SK-N-SH (cell line): ENCODE measurements at regions not wholly inside any gene's neighbourhood (a gene's known extent, or its start where the extent isn't known, plus 50 kb on each side); places are given as distances from the start of the nearest gene placed in this dataset.

ENCODE experiments used
- CTCF ChIA-PET: fragments of 300-600, 350-600 bp; formaldehyde crosslinking; extraction: SDS; loops from one replicate; lab custom pipeline; 2021; lab: Yijun Ruan, JAX
- POLR2A ChIA-PET: fragments of 350-600 bp; sonication (Branson Sonifier 250); formaldehyde crosslinking; extraction: SDS; loops from one replicate; lab custom pipeline; 2020; ENCODE audit warnings: antibody characterized with exemption, inconsistent platforms; lab: Yijun Ruan, JAX
- DNase-seq: peaks from one replicate; pipeline ENCODE4 v3.0.0; 2012
- H2AFZ ChIP-seq: fragments of 200-600 bp; sonication (generic); 2 replicates; pipeline ENCODE4 v1.8.1; 2016; ENCODE audit warnings: antibody characterized with exemption, mild to moderate bottlenecking, low read depth
- H3F3A ChIP-seq: fragments of 200-600 bp; sonication (generic); replicated peaks from 2 replicates; pipeline ENCODE3; 2016; ENCODE audit warnings: antibody characterized with exemption, mild to moderate bottlenecking; ENCODE audit not compliant: insufficient read depth
- H3K27ac ChIP-seq, 2 experiments: fragments of 200-500 bp in 1 of 2; fragments of 200-600 bp in 1 of 2; sonication (Bioruptor generic) in 1 of 2; sonication (generic), shearing (Covaris generic) in 1 of 2; 2 replicates each; pipeline versions ENCODE4 v1.5.1 to v1.6.1; 2014 to 2016; ENCODE audit warnings: low read depth in 2 of 2, inconsistent platforms in 1 of 2, low read length in 1 of 2, mild to moderate bottlenecking in 1 of 2, mixed read lengths in 1 of 2
- H3K27me3 ChIP-seq: fragments of 200-600 bp; sonication (generic), shearing (Covaris generic); 2 replicates; pipeline ENCODE4 v1.6.1; 2016; ENCODE audit warnings: mixed run types; ENCODE audit not compliant: insufficient read depth
- H3K36me3 ChIP-seq, 2 experiments: fragments of 200-500 bp in 1 of 2; fragments of 200-600 bp in 1 of 2; sonication (Bioruptor generic) in 1 of 2; sonication (generic) in 1 of 2; replicated peaks in 1 of 2; 2 replicates each; pipeline versions ENCODE3 to v1.5.1; 2014 to 2016; ENCODE audit warnings: low read length in 1 of 2, mild to moderate bottlenecking in 1 of 2; ENCODE audit not compliant: insufficient read depth in 2 of 2, control insufficient read depth in 1 of 2
- H3K4me1 ChIP-seq, 2 experiments: fragments of 200-500 bp in 1 of 2; fragments of 200-600 bp in 1 of 2; sonication (Bioruptor generic) in 1 of 2; sonication (generic), shearing (Covaris generic) in 1 of 2; 2 replicates each; pipeline versions ENCODE4 v1.5.1 to v1.6.1; 2014 to 2016; ENCODE audit warnings: low read depth in 1 of 2, low read length in 1 of 2, mixed run types in 1 of 2; ENCODE audit not compliant: insufficient read depth in 2 of 2, control insufficient read depth in 1 of 2
- H3K4me2 ChIP-seq: fragments of 200-600 bp; sonication (generic), shearing (Covaris generic); 2 replicates; pipeline ENCODE4 v1.6.1; 2017; ENCODE audit warnings: mixed run types
- H3K4me3 ChIP-seq, 2 experiments: fragments of 200-500 bp in 1 of 2; fragments of 200-600 bp in 1 of 2; sonication (Bioruptor generic) in 1 of 2; sonication (generic), shearing (Covaris generic) in 1 of 2; 2 replicates each; pipeline versions ENCODE4 v1.5.1 to v1.8.1; 2014 to 2016; ENCODE audit warnings: low read depth in 2 of 2, inconsistent platforms in 1 of 2, low read length in 1 of 2, mild to moderate bottlenecking in 1 of 2, mixed read lengths in 1 of 2, moderate library complexity in 1 of 2
- H3K79me2 ChIP-seq: fragments of 200-600 bp; sonication (generic); 2 replicates; pipeline ENCODE4 v1.8.1; 2017; ENCODE audit warnings: mild to moderate bottlenecking; ENCODE audit not compliant: insufficient read depth
- H3K9ac ChIP-seq: fragments of 200-600 bp; sonication (generic); 2 replicates; pipeline ENCODE4 v1.6.1; 2017; ENCODE audit warnings: mixed run types
- H3K9me2 ChIP-seq: fragments of 200-600 bp; sonication (generic); 2 replicates; pipeline ENCODE4 v1.6.1; 2017; ENCODE audit warnings: mixed run types
- H3K9me3 ChIP-seq: fragments of 200-600 bp; sonication (generic); 2 replicates; pipeline ENCODE4 v1.6.1; 2017; ENCODE audit warnings: mixed run types, mild to moderate bottlenecking, moderate library complexity
- H4K20me1 ChIP-seq: fragments of 200-600 bp; sonication (generic); 2 replicates; pipeline ENCODE4 v1.6.1; 2017; ENCODE audit warnings: mild to moderate bottlenecking, mixed run types; ENCODE audit not compliant: insufficient read depth
- NFIC ChIP-seq: IDR thresholded peaks from 2 replicates; pipeline ENCODE4 v1.4.0; 2012; ENCODE audit warnings: borderline replicate concordance
- PBX3 ChIP-seq: IDR thresholded peaks from 2 replicates; pipeline ENCODE4; 2012
- RAD21 ChIP-seq: IDR thresholded peaks from 2 replicates; pipeline ENCODE4 v1.6.1; 2012; ENCODE audit warnings: mild to moderate bottlenecking, low read length
- RFX5 ChIP-seq: IDR thresholded peaks from 2 replicates; pipeline ENCODE4 v1.6.1; 2012; ENCODE audit warnings: mild to moderate bottlenecking, improper control_type of control experiment, low read length
- TAF1 ChIP-seq: IDR thresholded peaks from 2 replicates; pipeline ENCODE4 v1.6.1; 2012; ENCODE audit warnings: low read depth, mild to moderate bottlenecking, low read length, moderate library complexity, borderline replicate concordance
- TCF12 ChIP-seq: IDR thresholded peaks from 2 replicates; pipeline ENCODE4 v1.4.0; 2012
- USF2 ChIP-seq: fragments of 150-350 bp; IDR thresholded peaks from 2 replicates; pipeline ENCODE4 v1.6.1; 2017; ENCODE audit warnings: antibody characterized with exemption, low read length, low read depth, borderline replicate concordance
- WGBS: methylation state at CpG from one replicate; pipeline ENCODE4 v1.1.6; 2017; ENCODE audit warnings: low lambda C conversion rate; 5-methylcytosine and 5-hydroxymethylcytosine counted together
- TF ChIP-seq, protein P1 (sequence below): fragments of 150-350 bp; IDR thresholded peaks from 2 replicates; pipeline ENCODE4 v1.6.1; 2016; ENCODE audit warnings: mild to moderate bottlenecking, low read depth, low read length
- TF ChIP-seq, protein P2 (sequence below): IDR thresholded peaks from 2 replicates; pipeline ENCODE4 v1.4.0; 2012; ENCODE audit warnings: low read depth, borderline replicate concordance

DNA sequence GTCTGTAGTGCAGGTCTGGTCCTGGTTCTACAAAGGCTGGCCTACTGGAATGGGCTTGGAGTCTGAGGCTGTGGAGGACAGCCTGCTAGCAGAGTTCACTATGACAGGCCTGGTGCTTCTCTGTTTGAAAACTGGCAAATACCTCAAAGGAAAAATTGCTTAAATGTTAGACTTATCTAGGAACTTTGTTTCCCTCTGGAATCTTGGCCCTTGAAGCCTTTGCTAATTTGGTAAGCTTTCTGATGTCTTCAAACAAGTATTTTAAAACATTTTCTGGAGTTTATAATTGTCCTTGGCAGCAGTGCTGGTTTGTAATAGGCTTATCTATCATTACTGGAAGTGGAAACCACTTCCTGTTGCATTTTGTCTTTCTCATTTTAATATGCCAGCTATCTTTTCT, 139.7 kb downstream of the TMEM26 start:
- Histone ChIP-seq H4K20me1 (no peaks in the 10 kb centered on the region), H3K4me2 (no peak overlapping the region), H3K79me2 (no peaks in the 10 kb centered on the region), H3K36me3 (no peaks in the 10 kb centered on the region), H3K27me3 (no peaks in the 10 kb centered on the region), H3K4me1 (peaks cover 4 to 14% of the 10 kb centered on the region in 2 experiments; a peak in 3 of 4 replicates), H3K9ac (no peak overlapping the region), H2AFZ (no peak overlapping the region), H3K9me2 (no peaks in the 10 kb centered on the region), H3K4me3 (no peak overlapping the region), H3F3A (no peaks in the 10 kb centered on the region), H3K27ac (peak overlapping the region in 1 of 2 experiments; percentile 62; a peak in 2 of 4 replicates), H3K9me3 (no peaks in the 10 kb centered on the region)
- CTCF ChIA-PET = no interaction called here
- POLR2A ChIA-PET = no interaction called here
- peak; percentile 48; the same call in 1 of the 2 replicates for TF ChIP-seq PBX3
- TF ChIP-seq, protein P1, sequence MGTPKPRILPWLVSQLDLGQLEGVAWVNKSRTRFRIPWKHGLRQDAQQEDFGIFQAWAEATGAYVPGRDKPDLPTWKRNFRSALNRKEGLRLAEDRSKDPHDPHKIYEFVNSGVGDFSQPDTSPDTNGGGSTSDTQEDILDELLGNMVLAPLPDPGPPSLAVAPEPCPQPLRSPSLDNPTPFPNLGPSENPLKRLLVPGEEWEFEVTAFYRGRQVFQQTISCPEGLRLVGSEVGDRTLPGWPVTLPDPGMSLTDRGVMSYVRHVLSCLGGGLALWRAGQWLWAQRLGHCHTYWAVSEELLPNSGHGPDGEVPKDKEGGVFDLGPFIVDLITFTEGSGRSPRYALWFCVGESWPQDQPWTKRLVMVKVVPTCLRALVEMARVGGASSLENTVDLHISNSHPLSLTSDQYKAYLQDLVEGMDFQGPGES = no peak
- DNase-seq = no peak

GRCh38 chr10:61304746-61305145, 148.4 kb downstream of the TMEM26 start:
- H3K27ac ChIP-seq = peak overlapping the region in 1 of 2 experiments; percentile 67; a peak in 2 of 4 replicates
- H4K20me1 ChIP-seq = no peaks in the 10 kb centered on the region
- no peak overlapping the region for H3K9ac ChIP-seq
- TF ChIP-seq TAF1 (no peak), PBX3 (no peak), TCF12 (no peak), USF2 (no peak), RFX5 (no peak), NFIC (no peak), RAD21 (no peak)
- TF ChIP-seq, protein P2, sequence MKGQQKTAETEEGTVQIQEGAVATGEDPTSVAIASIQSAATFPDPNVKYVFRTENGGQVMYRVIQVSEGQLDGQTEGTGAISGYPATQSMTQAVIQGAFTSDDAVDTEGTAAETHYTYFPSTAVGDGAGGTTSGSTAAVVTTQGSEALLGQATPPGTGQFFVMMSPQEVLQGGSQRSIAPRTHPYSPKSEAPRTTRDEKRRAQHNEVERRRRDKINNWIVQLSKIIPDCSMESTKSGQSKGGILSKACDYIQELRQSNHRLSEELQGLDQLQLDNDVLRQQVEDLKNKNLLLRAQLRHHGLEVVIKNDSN = no peak
- TF ChIP-seq, all 33 proteins: peak for 0
- POLR2A ChIA-PET = no interaction called here
- H3K4me1 ChIP-seq = peaks cover 5 to 11% of the 10 kb centered on the region in 2 experiments; a peak in 3 of 4 replicates
- no peaks in the 10 kb centered on the region for H3K27me3 ChIP-seq
- CTCF ChIA-PET = no interaction called here
- H3K36me3 ChIP-seq = no peaks in the 10 kb centered on the region
- DNase-seq = no peak
- H3K9me3 ChIP-seq = no peaks in the 10 kb centered on the region
- H3K4me2 ChIP-seq = no peak overlapping the region
- WGBS = 95% methylated on average over 3 of the region's 3 CpGs
- no peak overlapping the region for H3K4me3 ChIP-seq
- peaks cover 8% of the 10 kb centered on the region for H3F3A ChIP-seq
- no peaks in the 10 kb centered on the region for H3K9me2 ChIP-seq
- no peaks in the 10 kb centered on the region for H3K79me2 ChIP-seq
- H2AFZ ChIP-seq = peak overlapping the region; percentile 52; the same call in 1 of the 2 replicates
